ENCODE measurements at regions not wholly inside any gene's neighbourhood (a gene's known extent, or its start where the extent isn't known, plus 50 kb on each side); places are given as distances from the start of the nearest gene placed in this dataset.
"Not testable (repeated sequence)": the region's sequence is repeated elsewhere in the genome, so short reads cannot be mapped to it uniquely, and the experiment has no call there.

GRCh38 chr3:33941804-33942203 is 143.4 kb downstream of the PDCD6IP start:
- ChIA-PET POLR2A (no interaction called here), CTCF (no interaction called here)
- no peak for DNase-seq (ENCODE audit: extremely low spot score)
- TF ChIP-seq CTCF (IDR thresholded peaks at IDR 0.05; ENCODE audit: control extremely low read depth, extremely low read depth, low read depth, missing control alignments) = no peak

GRCh38 chr3:33942483-33943150 is 144.2 kb downstream of the PDCD6IP start:
- DNase-seq (ENCODE audit: extremely low spot score) = no peak
- POLR2A ChIA-PET = no interaction called here
- no peak for TF ChIP-seq CTCF (IDR thresholded peaks at IDR 0.05; ENCODE audit: control extremely low read depth, extremely low read depth, low read depth, missing control alignments)
- CTCF ChIA-PET = no interaction called here

GRCh38 chr3:33943277-33943676 is 144.8 kb downstream of the PDCD6IP start:
- no peak for TF ChIP-seq CTCF (IDR thresholded peaks at IDR 0.05; ENCODE audit: control extremely low read depth, extremely low read depth, low read depth, missing control alignments)
- no peak for DNase-seq (ENCODE audit: extremely low spot score)
- ChIA-PET CTCF (no interaction called here), POLR2A (no interaction called here)

- CTCF ChIA-PET = interaction anchor here (0.7 kb wide), 1 partner anchor 737 kb away, joined by 3 read pairs; no protein-coding TSS in a partner anchor
- DNase-seq (ENCODE audit: extremely low spot score); POLR2A ChIA-PET: not testable (repeated sequence)
Observed at GRCh38 chr3:33946612-33947011, 148.2 kb downstream of the PDCD6IP start.

- no peak for DNase-seq (ENCODE audit: extremely low spot score)
- no peak for TF ChIP-seq CTCF (IDR thresholded peaks at IDR 0.05; ENCODE audit: control extremely low read depth, extremely low read depth, low read depth, missing control alignments)
- ChIA-PET POLR2A (no interaction called here), CTCF (interaction anchor here (0.7 kb wide), 1 partner anchor 736 kb away, joined by 3 read pairs; no protein-coding TSS in a partner anchor)
Observed at GRCh38 chr3:33947272-33948195, 149.1 kb downstream of the PDCD6IP start.

GRCh38 chr3:33949074-33949473 is 150.6 kb downstream of the PDCD6IP start:
- POLR2A ChIA-PET = no interaction called here
- DNase-seq (ENCODE audit: extremely low spot score) = no peak
- CTCF ChIA-PET = no interaction called here
- TF ChIP-seq CTCF (IDR thresholded peaks at IDR 0.05; ENCODE audit: control extremely low read depth, extremely low read depth, low read depth, missing control alignments) = no peak

- no peak for TF ChIP-seq CTCF (IDR thresholded peaks at IDR 0.05; ENCODE audit: control extremely low read depth, extremely low read depth, low read depth, missing control alignments)
- DNase-seq (ENCODE audit: extremely low spot score) = no peak
- CTCF ChIA-PET = no interaction called here
- POLR2A ChIA-PET = no interaction called here
Observed at GRCh38 chr3:33954956-33955355, 156.5 kb downstream of the PDCD6IP start.
